GM21786 (cell line): ENCODE measurements at regions not wholly inside any gene's neighbourhood (a gene's known extent, or its start where the extent isn't known, plus 50 kb on each side); places are given as distances from the start of the nearest gene placed in this dataset.
"Not testable (repeated sequence)": the region's sequence is repeated elsewhere in the genome, so short reads cannot be mapped to it uniquely, and the experiment has no call there.

ENCODE experiments used
- ATAC-seq: cut with Tn5 transposase; IDR thresholded peaks from one replicate; pipeline ENCODE4 v1.9.1; 2021; ENCODE audit not compliant: unreplicated experiment

- not testable (repeated sequence) for ATAC-seq
Measured at GRCh38 chr14:34381304-34381703, 80.7 kb downstream of the SPTSSA start.

GRCh38 chr14:34380471-34380845 is 81.6 kb downstream of the SPTSSA start:
- ATAC-seq: no peak

- no peak for ATAC-seq
Measured at GRCh38 chr14:34379816-34380470, 82.1 kb downstream of the SPTSSA start.

- no peak for ATAC-seq
Measured at GRCh38 chr14:34376649-34377267, 85.3 kb downstream of the SPTSSA start.

GRCh38 chr14:34374998-34375740 is 86.9 kb downstream of the SPTSSA start:
- no peak for ATAC-seq

GRCh38 chr14:34373191-34373590 is 88.8 kb downstream of the SPTSSA start:
- no peak for ATAC-seq

GRCh38 chr14:34372786-34373185 is 89.3 kb downstream of the SPTSSA start:
- no peak for ATAC-seq

- ATAC-seq: no peak
Measured at GRCh38 chr14:34369648-34370030, 92.4 kb downstream of the SPTSSA start.

GRCh38 chr14:34368971-34369647 is 92.9 kb downstream of the SPTSSA start:
- ATAC-seq: no peak

GRCh38 chr14:34368115-34368970 is 93.7 kb downstream of the SPTSSA start:
- no peak for ATAC-seq

- no peak for ATAC-seq
Measured at GRCh38 chr14:34365309-34365915, 96.6 kb downstream of the SPTSSA start.

- ATAC-seq: no peak
Measured at GRCh38 chr14:34364201-34364600, 97.8 kb downstream of the SPTSSA start.

GRCh38 chr14:34363733-34364134 is 98.3 kb downstream of the SPTSSA start:
- ATAC-seq: no peak

- ATAC-seq: no peak
Measured at GRCh38 chr14:34362641-34363251, 99.3 kb downstream of the SPTSSA start.

GRCh38 chr14:34361504-34362011 is 100.5 kb downstream of the SPTSSA start:
- no peak for ATAC-seq

- ATAC-seq: no peak
Measured at GRCh38 chr14:34359420-34360117, 102.5 kb downstream of the SPTSSA start.

- no peak for ATAC-seq
Measured at GRCh38 chr14:34356264-34356654, 105.8 kb downstream of the SPTSSA start.

- no peak for ATAC-seq
Measured at GRCh38 chr14:34355584-34356263, 106.3 kb downstream of the SPTSSA start.

GRCh38 chr14:34354556-34354955 is 107.5 kb downstream of the SPTSSA start:
- ATAC-seq: no peak
